Cerebellar nuclear complex (tissue), 1 donor: ENCODE measurements at regions not wholly inside any gene's neighbourhood (a gene's known extent, or its start where the extent isn't known, plus 50 kb on each side); places are given as distances from the start of the nearest gene placed in this dataset.

Experiments used
- DNase-seq, 2 experiments: peaks; one replicate each; lab custom pipeline; 2025; lab: John Stamatoyannopoulos, UW

DNA sequence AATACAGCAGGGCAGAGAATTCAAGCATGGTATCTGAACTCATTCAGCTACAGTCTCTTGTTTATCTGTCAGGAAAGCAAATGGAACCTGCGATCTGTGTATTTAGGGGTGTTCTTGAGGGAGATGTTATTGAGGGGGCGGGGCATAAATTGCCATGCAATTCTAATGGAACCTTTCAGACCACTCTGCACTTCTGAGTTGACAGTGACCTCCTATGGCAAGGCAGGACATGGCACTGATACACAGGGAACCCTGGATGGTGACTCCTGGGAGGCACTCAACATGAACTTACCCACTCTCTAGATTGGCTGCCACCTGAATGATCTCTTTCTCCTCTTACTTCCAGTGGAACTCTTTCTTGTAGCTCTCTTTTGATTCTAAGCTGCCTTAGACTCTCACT, 787.3 kb downstream of the VRK1 start:
- no peak for DNase-seq

DNA sequence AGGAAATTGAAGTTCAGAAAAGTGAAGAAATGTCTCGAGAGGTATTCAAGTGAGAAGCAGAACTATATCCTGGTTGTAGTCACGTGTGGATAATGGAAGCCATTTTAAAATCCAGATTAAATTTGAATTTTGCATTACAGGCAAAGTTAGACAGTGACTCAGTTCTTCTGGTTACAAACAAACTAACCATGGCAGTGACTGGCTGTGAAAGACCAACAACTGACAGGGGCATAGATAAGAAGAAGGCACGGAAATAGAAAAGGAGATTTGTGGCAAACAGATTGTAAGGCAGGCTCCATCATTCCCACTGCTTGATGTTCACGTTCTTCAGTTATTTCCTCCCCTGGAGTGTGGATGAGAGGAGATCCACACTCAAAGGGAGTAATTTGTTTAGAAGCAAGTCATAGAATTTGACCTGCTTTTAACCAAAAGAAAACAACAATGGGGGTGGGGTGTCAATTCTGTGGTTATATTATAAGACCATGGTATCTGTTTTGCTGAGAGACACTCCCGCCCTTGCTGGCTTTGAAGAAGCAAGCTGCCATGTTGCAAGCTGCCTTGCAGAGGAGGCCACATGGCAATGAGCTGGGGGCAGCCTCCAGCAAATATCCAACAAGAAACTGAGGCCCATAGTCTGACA, 795.3 kb downstream of the VRK1 start:
- no peak for DNase-seq

- no peak for DNase-seq
Observed at GRCh38 chr14:97594306-97594705, 797.1 kb downstream of the VRK1 start.

GRCh38 chr14:97602438-97603117, 805.4 kb downstream of the VRK1 start:
- DNase-seq, result no peak

- no peak for DNase-seq
Observed at GRCh38 chr14:97603201-97603600, 806.0 kb downstream of the VRK1 start.

DNA sequence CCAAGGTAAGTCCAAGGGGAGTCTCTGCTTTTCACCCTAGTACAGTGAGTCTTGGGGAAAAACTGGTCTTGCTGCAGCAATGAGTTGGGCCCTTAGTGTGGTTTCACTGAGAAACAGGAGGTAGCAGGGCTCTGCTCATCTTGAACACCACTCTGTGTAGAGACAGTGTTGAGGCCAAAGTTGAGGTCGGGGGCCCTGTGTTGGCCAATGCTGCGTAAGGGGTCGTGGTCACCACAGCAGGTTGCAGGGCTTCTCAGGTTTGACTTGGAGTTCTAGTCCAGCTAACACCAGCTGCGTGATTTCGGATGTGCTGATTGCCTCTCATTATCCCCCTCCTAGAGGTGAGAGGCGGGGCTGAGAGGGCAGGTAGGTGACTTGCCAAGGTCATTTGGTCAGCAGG, 807.5 kb downstream of the VRK1 start:
- no peak for DNase-seq

DNA sequence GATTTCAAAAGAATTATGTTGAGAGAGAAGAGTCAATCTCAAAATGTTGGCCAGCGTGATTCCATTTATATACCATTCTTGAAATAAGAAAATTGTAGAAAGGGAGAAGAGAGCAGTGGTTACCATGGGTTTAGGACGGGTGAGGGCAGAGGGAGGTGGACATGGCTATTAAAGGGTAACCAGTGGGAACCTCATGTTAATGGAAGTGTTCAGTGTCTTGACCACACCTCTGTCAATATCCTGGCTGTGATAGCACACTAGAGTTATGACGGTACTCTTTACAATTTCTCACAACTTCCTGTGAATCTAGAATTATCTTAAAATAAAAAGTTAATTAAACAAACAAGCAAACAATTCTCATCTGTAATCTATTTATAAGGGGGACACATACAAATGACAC, 821.2 kb downstream of the VRK1 start:
- DNase-seq, result no peak

- DNase-seq, result no peak
Observed at GRCh38 chr14:97618917-97619690, 821.9 kb downstream of the VRK1 start.

DNA sequence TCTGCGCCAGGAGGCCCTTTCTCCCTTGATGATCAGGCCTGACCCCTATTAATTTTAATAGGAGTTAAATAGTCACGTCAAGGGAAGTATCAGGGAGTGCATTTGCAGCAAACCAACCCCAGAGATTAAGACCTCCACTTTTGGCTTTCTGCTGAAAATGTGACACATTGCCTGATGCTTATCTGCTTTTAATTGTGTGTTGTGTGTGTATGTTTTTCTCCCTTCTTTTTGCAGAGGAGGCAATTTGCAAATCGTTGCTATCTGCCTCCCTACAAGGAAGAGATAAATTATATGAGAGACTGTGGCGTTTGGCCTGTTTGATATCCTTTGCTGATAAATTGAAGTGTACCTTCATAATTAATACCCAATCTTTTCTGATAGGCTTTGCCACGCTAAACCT, 822.9 kb downstream of the VRK1 start:
- DNase-seq, result no peak

- no peak for DNase-seq
Observed at GRCh38 chr14:97624985-97625384, 827.8 kb downstream of the VRK1 start.

- no peak for DNase-seq
Observed at GRCh38 chr14:97625477-97625876, 828.3 kb downstream of the VRK1 start.

GRCh38 chr14:97626088-97626487, 828.9 kb downstream of the VRK1 start:
- no peak for DNase-seq

GRCh38 chr14:97630249-97630648, 833.1 kb downstream of the VRK1 start:
- no peak for DNase-seq

- DNase-seq, result no peak
Observed at GRCh38 chr14:97633131-97633738, 836.1 kb downstream of the VRK1 start.

DNA sequence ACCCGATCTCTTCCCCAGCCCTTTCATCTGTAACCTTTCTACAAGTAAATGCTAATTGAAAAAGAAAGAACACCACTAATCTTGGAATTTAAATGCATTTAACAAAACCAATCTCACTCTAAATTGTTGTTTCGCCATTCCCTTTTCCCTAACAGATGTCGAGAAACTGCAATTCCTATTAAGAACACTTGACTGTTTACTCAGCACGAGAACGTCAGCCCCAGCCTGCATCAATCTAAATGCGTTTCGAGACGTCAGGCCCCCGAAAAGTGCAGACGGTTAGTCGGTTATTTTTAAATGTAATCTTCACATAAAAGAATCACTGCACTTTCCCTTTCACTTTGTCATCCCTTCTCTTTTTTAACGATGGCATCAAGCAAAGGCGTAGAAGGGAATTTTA, 837.6 kb downstream of the VRK1 start:
- no peak for DNase-seq

GRCh38 chr14:97638864-97639263, 841.7 kb downstream of the VRK1 start:
- DNase-seq, result no peak

- DNase-seq, result no peak
Observed at GRCh38 chr14:97640031-97640430, 842.8 kb downstream of the VRK1 start.

GRCh38 chr14:97641827-97642226, 844.6 kb downstream of the VRK1 start:
- DNase-seq, result no peak

DNA sequence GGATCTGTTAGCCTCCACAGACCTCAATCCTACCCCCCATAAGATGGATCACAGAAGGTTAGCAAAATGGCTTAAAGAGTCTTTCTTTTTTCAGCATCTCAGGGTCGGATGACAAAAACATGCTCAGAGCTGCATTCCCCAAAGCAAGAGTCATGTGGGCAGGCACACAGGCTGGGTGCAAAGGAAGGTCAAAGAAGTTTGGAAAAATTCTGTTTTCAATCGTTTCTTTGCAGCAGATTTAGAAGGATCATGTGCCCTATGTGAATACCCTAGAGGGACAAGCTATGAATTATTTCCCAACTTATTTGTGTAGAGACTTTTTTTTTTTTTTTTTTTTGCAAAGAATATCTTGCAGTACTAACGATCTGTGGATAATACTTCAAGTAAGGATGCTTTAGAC, 845.4 kb downstream of the VRK1 start:
- DNase-seq, result no peak

GRCh38 chr14:97644365-97644764, 847.2 kb downstream of the VRK1 start:
- DNase-seq, result no peak

- no peak for DNase-seq
Observed at GRCh38 chr14:97649752-97650151, 852.6 kb downstream of the VRK1 start.

DNA sequence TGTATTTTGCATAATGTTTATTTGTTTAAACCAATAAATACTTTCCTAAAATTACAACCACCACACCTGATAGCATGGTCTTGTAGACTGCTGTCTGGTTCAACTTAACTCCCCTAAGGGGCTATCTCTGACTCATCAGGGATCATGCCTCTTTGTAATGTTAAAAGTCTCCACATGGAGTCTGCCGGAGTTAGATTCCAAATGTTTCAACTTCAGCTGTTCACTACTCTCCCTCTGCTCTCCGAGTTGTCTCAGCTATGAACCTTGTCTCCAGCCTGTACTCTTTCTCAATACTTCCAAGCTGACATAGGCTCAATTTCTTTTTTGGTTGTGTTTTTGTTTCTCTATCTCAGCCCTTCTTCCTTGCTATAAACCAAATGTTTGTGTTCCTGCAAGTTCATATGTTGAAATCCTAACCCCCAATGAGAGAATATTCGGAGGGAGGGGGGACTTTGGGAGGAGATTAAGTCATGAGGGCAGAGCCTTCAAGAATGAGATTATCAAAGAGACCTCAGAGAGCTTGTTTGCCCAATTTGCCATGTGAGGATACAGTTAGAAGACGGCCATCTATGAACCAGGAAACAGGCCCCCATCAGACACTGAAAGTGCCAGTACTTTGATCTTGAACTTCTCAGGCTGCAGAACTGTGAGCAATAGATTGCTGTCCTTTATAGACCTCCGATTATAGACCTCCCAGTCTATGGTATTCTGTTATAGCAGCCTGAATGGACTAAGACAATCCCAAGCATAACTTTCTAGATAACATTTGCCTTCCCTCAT, 858.2 kb downstream of the VRK1 start:
- no peak for DNase-seq
